NCI-H1694 treated with DMSO at 0.1 percent for 48 hours (cell line): ENCODE measurements at regions not wholly inside any gene's neighbourhood (a gene's known extent, or its start where the extent isn't known, plus 50 kb on each side); places are given as distances from the start of the nearest gene placed in this dataset.

Experiments
- DNase-seq: peaks from one replicate; lab custom pipeline; 2025; lab: John Stamatoyannopoulos, UW

GRCh38 chr16:47777220-47777619 is 316.1 kb downstream of the PHKB start:
- DNase-seq, result no peak

- DNase-seq, result no peak
These were observed 313.5 kb downstream of the PHKB start for GRCh38 chr16:47774661-47775060.

- DNase-seq, result no peak
These were observed 292.5 kb downstream of the PHKB start for GRCh38 chr16:47753659-47754058.
